PC-3 (cell line): ENCODE measurements at regions not wholly inside any gene's neighbourhood (a gene's known extent, or its start where the extent isn't known, plus 50 kb on each side); places are given as distances from the start of the nearest gene placed in this dataset.

Experiments
- EZH2 ChIP-seq: fragments of 300-600 bp; sonication (generic); IDR thresholded peaks from one replicate; pipeline ENCODE4 v1.6.1; 2017; ENCODE audit warnings: antibody characterized with exemption, mild to moderate bottlenecking, low read length; ENCODE audit not compliant: unreplicated experiment
- TF ChIP-seq, protein P1 (sequence below): fragments of 300-600 bp; sonication (generic); conservative IDR thresholded peaks from 2 replicates; pipeline ENCODE4 v1.5.1; 2017; ENCODE audit warnings: antibody characterized with exemption, low read depth, mild to moderate bottlenecking, low read length

DNA sequence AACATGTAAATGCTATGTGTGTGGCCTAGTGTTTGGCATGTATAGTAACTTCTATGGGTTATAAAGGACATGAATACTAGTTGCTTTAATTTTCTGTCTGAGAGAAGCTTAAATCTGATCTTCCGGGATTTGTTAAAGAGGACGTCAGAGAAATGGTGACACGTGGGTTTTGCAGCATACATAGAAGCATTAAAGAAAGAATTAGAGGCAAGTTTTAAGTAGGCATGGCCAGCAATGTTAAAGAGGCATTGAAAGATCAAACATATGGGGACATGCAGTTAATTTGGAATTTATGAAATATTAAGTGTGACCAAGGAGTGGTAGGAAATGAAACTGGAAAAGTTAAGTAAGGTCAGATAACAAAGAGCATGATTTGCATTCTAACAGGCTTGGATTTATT, 311.4 kb upstream of the RIOK2 start:
- TF ChIP-seq, protein P1, sequence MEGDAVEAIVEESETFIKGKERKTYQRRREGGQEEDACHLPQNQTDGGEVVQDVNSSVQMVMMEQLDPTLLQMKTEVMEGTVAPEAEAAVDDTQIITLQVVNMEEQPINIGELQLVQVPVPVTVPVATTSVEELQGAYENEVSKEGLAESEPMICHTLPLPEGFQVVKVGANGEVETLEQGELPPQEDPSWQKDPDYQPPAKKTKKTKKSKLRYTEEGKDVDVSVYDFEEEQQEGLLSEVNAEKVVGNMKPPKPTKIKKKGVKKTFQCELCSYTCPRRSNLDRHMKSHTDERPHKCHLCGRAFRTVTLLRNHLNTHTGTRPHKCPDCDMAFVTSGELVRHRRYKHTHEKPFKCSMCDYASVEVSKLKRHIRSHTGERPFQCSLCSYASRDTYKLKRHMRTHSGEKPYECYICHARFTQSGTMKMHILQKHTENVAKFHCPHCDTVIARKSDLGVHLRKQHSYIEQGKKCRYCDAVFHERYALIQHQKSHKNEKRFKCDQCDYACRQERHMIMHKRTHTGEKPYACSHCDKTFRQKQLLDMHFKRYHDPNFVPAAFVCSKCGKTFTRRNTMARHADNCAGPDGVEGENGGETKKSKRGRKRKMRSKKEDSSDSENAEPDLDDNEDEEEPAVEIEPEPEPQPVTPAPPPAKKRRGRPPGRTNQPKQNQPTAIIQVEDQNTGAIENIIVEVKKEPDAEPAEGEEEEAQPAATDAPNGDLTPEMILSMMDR = no peak
- no peak for TF ChIP-seq EZH2
